Left lobe of liver (tissue), 2 donors: ENCODE measurements at regions not wholly inside any gene's neighbourhood (a gene's known extent, or its start where the extent isn't known, plus 50 kb on each side); places are given as distances from the start of the nearest gene placed in this dataset.

ENCODE experiments used
- ATAC-seq: fragments of 200-7000 bp; cut with Tn5 transposase; one replicate; pipeline ENCODE4 v1.9.1; 2020; ENCODE audit warnings: mild to moderate bottlenecking, moderate library complexity
- DNase-seq: peaks from one replicate; pipeline ENCODE4 v3.0.0-alpha.2; 2020; ENCODE audit warnings: low spot score
- donor health status: DM: no; HTN: no; CAD: no; lungs with moderate emphysema.
- donor health status: DM: no; HTN: yes; CAD: no.

- DNase-seq (no peak), ATAC-seq (no peak)
These were observed 70.9 kb downstream of the NAV1 start for GRCh38 chr1:201609661-201610318.

DNA sequence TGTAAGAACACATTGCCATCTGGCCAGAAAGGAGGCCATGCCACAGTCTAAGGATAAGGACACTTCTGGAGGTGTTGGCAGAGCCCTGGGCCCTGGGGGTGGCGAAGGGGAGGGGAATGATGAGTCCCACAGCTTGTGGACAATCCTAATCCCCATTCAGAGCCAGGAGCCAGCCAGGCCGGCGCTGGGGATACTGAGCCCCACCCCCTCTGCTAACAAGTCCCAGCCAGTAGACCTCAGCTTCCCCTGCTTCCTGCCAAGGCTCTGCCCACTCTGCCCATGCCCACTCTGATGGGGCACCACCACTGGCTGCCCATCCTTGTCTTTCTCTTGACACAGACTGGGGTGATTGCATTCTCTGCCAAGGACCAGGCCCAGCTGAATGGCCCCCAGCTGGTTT is 71.9 kb downstream of the NAV1 start:
- ATAC-seq = no peak
- DNase-seq = no peak

DNA sequence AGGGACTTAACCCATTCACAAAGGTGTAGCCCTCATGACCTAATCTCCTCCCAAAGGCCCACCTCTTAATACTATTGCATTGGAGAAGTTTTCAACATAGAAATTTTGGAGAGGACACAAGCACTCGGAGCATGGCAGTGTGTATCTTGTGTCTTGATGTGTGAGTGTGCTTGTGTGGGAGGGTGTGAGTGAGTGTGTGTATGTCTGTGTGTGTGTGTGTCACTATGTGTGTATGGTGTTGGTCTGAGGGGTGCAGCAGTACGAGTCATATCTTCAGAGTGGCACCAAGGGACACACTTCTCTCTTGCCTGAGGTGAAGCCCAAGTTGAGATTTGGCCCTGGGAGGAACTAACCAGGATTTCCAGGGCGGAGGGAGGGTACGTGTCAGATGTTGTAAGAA is 73.7 kb downstream of the NAV1 start:
- DNase-seq = no peak
- ATAC-seq = no peak

DNA sequence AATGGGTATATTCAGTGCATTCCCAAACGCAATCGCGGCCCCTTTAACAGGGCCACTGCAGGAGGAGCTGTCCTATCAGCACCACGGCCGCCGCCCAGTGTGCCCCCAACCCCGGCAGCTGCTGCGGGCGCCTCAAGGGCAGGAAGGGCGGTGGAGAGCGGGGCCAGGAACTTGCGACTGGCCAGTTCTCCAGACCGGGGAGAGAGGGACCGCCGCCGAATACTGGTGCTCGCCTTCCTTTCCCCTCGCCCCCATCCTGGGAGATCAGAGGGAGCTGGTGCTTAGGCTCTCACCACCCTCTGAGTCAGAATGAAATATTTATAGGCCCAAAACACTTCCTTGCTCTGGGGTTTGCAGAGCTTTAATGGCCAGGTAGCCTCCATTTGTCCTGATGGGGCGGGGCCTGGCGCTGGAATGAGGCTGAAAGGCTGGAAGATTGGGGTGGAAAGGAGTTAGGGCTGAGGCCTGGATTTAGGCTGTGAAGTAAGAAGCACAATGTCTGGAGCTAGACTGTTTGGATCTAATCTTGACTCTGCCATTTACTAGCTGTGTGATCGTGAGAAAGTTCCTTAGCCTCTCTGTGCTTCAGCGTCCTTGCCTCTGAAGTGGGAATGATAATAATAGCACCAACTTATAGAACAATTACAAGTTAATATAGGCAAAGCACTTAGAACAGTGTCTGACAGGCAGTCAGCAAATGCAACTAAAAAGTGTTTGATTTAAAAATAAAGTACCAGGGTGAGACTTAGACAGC is 75.5 kb downstream of the NAV1 start:
- peak; percentile 47 for ATAC-seq
- DNase-seq = no peak

DNA sequence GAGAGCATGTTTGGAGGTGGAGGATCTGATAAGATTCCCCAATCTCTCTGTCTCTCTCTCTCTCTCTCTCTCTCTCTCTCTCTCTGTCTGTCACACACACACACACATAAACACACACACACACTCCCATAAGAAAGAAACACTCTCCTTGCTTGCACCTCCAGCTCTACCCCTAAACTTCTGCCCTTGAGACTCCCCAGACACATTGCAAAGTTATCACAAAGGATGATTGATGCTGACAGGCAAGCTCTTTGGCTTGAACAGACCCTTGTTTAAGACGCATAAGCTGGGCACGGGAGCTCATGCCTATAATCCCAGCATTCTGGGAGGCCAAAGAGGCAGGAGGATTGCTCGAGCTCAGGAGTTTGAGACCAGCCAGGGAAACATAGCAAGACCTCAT is 78.2 kb downstream of the NAV1 start:
- no peak for DNase-seq
- ATAC-seq = no peak

DNA sequence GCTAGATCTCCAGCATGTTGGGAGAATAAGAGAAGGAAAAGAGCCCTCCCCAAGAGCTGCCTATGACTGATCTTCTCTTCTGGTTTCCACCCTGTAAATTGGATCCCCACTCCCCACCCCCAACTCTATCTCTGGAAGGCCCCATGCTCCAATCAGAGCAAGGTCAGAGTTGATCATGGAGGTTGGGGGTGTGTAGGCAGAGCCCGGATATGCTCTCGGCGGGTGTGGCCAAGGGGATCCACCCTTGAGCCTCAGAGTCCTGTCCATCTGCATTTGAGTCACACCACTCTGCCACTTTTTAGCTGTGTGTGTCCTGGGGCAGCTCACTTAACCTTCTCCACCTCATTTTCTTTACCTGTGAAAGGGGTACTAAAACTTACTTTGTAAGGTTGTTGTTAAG is 79.5 kb downstream of the NAV1 start:
- DNase-seq (no peak), ATAC-seq (no peak)

- DNase-seq (no peak), ATAC-seq (no peak)
These were observed 80.0 kb downstream of the NAV1 start for GRCh38 chr1:201618905-201619304.

- DNase-seq = no peak
These were observed 80.6 kb downstream of the NAV1 start for GRCh38 chr1:201619513-201619912.

DNA sequence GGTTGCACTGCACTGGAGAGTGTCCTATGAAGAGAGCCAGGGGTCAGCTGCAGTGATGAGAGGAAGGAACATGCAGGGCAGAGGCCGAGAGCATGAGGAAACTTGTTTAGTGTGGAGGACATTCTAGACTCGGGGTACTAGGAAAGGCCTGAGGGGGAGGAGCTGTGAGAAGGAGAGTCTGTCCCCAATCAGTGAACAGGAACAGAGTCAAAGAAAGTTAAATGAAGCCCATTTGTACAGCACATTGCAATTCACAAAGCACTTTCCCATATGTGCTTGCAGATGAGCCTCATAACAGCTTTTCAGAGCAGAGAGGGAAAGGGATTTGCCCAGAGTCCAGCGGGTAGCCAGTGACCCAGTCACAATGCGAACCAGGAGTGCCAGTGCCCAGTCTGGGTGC is 83.4 kb downstream of the NAV1 start:
- DNase-seq = no peak
- ATAC-seq = no peak

More at GRCh38 chr1:201619513-201619912, 80.6 kb downstream of the NAV1 start:
- ATAC-seq = no peak

- no peak for ATAC-seq
- no peak for DNase-seq
These were observed 83.9 kb downstream of the NAV1 start for GRCh38 chr1:201622824-201623223.

- no peak for DNase-seq
These were observed 85.9 kb downstream of the NAV1 start for GRCh38 chr1:201624741-201625225.

DNA sequence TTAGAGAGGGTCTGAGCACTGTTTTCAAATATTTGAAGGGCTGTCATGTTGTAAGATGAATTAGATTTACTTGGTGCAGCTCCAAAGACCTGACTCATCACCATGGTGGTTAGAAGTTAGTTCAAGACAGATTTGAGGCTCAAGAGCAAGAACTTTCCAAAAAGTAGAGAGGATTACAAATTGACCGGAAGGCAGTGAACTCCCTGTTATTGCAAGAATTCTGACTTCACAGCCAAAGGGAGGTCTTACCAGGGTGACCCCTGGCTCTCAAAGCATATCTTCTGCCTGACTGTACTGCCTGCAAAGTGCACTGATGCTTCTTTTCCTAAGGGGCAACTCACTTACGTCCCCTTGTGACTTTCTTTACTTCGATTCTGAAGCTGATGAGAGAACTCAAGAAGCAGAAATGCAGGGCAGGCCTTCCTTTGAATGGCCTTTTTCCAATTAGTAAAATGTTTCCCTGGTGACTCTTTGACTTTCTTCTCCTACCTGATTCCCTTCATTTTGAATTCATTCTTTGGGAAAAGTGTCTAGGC is 86.4 kb downstream of the NAV1 start:
- DNase-seq (no peak), ATAC-seq (no peak)

More at GRCh38 chr1:201624741-201625225, 85.9 kb downstream of the NAV1 start:
- ATAC-seq = no peak

GRCh38 chr1:201625851-201626251 is 86.9 kb downstream of the NAV1 start:
- ATAC-seq (no peak), DNase-seq (no peak)

GRCh38 chr1:201626629-201627275 is 87.8 kb downstream of the NAV1 start:
- ATAC-seq = no peak

DNA sequence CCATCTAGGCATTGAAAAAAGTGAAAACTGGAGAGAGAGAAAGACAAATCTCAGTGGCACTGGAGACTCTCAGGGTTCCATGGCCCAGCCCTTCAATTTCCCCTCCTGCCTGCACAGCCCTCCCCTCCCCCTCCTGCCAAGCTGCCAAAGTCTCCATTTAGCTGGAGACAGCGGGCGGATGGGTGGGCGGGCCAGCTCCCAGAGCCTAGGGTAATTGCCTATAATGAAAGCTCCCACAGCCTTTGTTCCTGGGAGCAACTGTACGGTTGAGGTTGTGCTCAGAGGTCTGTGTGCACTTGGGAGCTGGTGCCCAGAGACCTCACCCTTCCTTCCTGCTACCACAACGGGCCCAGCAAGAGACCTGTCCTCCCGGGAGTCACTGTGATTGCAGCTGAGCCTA is 89.6 kb downstream of the NAV1 start:
- ATAC-seq (no peak), DNase-seq (no peak)

More at GRCh38 chr1:201626629-201627275, 87.8 kb downstream of the NAV1 start:
- DNase-seq = no peak

DNA sequence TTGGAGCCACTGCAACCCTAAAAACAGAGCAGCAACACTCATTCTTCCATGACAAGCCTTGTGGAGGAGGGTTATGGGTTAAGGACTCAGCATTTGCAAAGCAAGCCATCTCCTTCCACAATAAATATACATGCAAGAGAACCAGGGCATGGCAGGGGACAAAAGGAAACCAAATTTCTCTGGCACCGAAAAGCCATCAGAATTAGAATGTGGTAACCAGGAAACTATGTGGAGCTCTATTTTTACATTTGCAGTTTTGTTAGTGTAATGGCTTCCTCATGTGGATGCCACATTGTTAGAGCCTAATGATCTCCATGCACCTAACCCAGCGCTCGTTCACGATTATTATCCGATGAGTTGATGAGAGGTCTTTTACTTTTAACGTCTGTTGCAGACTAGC is 91.7 kb downstream of the NAV1 start:
- DNase-seq = no peak
- no peak for ATAC-seq

DNA sequence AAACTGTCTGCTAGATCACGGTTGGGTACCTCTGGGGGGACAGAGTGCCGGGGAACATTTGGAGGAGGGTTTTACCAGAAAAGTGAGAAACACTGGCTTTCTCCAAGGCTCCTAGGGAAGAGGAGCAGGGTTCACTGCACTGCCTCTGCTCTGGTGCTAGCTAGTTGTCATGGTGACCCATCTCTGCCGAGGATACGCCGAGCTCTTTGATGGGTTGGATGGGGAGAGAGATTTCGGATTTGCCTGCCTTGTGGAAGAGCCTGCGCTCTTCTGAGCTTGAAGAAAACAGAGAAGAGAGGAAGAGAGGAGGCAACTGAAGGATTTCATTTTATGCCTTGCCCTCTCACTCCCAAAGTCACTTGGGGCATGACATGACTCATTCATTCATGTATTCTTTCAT is 92.1 kb downstream of the NAV1 start:
- ATAC-seq = no peak
- DNase-seq = no peak

- DNase-seq (no peak), ATAC-seq (no peak)
These were observed 93.5 kb downstream of the NAV1 start for GRCh38 chr1:201632364-201632952.

DNA sequence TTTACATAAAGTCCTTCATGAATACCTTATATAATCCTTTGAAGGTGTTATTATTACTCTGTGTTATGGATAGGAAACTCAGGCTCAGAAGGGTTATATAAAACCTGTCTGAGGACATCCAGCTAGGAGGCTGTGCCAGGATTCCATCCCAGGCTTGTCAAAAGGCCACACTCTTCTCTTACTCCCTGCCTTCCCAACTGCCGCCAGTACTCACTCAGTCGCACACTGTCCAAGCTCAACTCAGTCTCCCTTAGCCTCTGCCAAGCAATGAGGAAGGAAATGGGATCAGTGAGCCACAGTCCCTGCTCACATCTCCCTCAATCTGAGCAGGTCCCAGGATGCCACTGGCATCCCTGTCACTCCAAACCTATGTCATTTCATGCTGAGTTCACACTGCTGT is 94.4 kb downstream of the NAV1 start:
- ATAC-seq (no peak), DNase-seq (no peak)

- ATAC-seq (no peak), DNase-seq (no peak)
These were observed 94.9 kb downstream of the NAV1 start for GRCh38 chr1:201633811-201634210.

- ATAC-seq = no peak
These were observed 95.3 kb downstream of the NAV1 start for GRCh38 chr1:201634261-201634660.

More at GRCh38 chr1:201634261-201634660, 95.3 kb downstream of the NAV1 start:
- no peak for DNase-seq
